ENCODE measurements at regions not wholly inside any gene's neighbourhood (a gene's known extent, or its start where the extent isn't known, plus 50 kb on each side); places are given as distances from the start of the nearest gene placed in this dataset.
"Not testable (repeated sequence)": the region's sequence is repeated elsewhere in the genome, so short reads cannot be mapped to it uniquely, and the experiment has no call there.

GRCh38 chr5:176747670-176748072 lies 62.7 kb upstream of the UNC5A start:
- Histone ChIP-seq H3K36me3 (no peaks in the 10 kb centered on the region), H3K27ac (no peak overlapping the region), H3K4me3 (no peak overlapping the region), H3K9me3 (no peaks in the 10 kb centered on the region), H3K27me3 (peaks cover 0 to 20% of the 10 kb centered on the region in 2 donors), H3K4me1 (peaks cover 0 to 9% (median 0%) of the 10 kb centered on the region in 4 donors)
- no peak for TF ChIP-seq CTCF (IDR thresholded peaks at IDR 0.05)
- no peak for TF ChIP-seq POLR2A (IDR thresholded peaks at IDR 0.05)
- peak in 1 of 3 donors; percentile 31 for DNase-seq

GRCh38 chr5:176748073-176748966 lies 62.0 kb upstream of the UNC5A start:
- Histone ChIP-seq H3K27me3 (peaks cover 0 to 13% of the 10 kb centered on the region in 2 donors), H3K36me3 (no peaks in the 10 kb centered on the region)
- no peak for TF ChIP-seq POLR2A (IDR thresholded peaks at IDR 0.05)
- TF ChIP-seq CTCF (IDR thresholded peaks at IDR 0.05) = no peak

GRCh38 chr5:176748967-176749935 lies 61.1 kb upstream of the UNC5A start:
- Histone ChIP-seq H3K4me1 (no peaks in the 10 kb centered on the region), H3K36me3 (no peaks in the 10 kb centered on the region), H3K4me3 (no peak overlapping the region), H3K27me3 (peaks cover 0 to 4% of the 10 kb centered on the region in 2 donors), H3K9me3 (no peaks in the 10 kb centered on the region), H3K27ac (no peak overlapping the region)
- TF ChIP-seq POLR2A (IDR thresholded peaks at IDR 0.05) (no peak), CTCF (IDR thresholded peaks at IDR 0.05) (no peak)
- peak in 2 of 3 donors; percentile 12 to 24 for DNase-seq

More at GRCh38 chr5:176748073-176748966, 62.0 kb upstream of the UNC5A start:
- no peak overlapping the region for H3K4me3 ChIP-seq
- peaks cover 0 to 6% (median 0%) of the 10 kb centered on the region in 4 donors for H3K4me1 ChIP-seq
- no peak overlapping the region for H3K27ac ChIP-seq
- DNase-seq = peak in 1 of 3 donors; percentile 38
- H3K9me3 ChIP-seq = no peaks in the 10 kb centered on the region

- H3K36me3 ChIP-seq = no peaks in the 10 kb centered on the region
- DNase-seq = no peak
- no peak overlapping the region for H3K27ac ChIP-seq
- TF ChIP-seq CTCF (IDR thresholded peaks at IDR 0.05) (no peak), POLR2A (IDR thresholded peaks at IDR 0.05) (no peak)
- no peaks in the 10 kb centered on the region for H3K27me3 ChIP-seq
- H3K9me3 ChIP-seq = no peaks in the 10 kb centered on the region
- no peaks in the 10 kb centered on the region for H3K4me1 ChIP-seq
- H3K4me3 ChIP-seq = no peak overlapping the region
These were observed 60.2 kb upstream of the UNC5A start for GRCh38 chr5:176750144-176750543.

GRCh38 chr5:176754376-176754973 lies 55.9 kb upstream of the UNC5A start:
- Histone ChIP-seq H3K36me3 (no peaks in the 10 kb centered on the region), H3K9me3 (no peaks in the 10 kb centered on the region), H3K4me3 (no peak overlapping the region), H3K27ac (no peak overlapping the region), H3K27me3 (no peaks in the 10 kb centered on the region), H3K4me1 (no peaks in the 10 kb centered on the region)
- DNase-seq = no peak
- TF ChIP-seq CTCF (IDR thresholded peaks at IDR 0.05) (no peak), POLR2A (IDR thresholded peaks at IDR 0.05) (no peak)

- H3K27ac ChIP-seq, H3K27me3 ChIP-seq, H3K4me3 ChIP-seq, H3K36me3 ChIP-seq, H3K9me3 ChIP-seq, H3K4me1 ChIP-seq: not testable (repeated sequence)
- peak in 1 of 3 donors; percentile 5 for DNase-seq
These were observed 54.8 kb upstream of the UNC5A start for GRCh38 chr5:176755593-176755992.

GRCh38 chr5:176757569-176757968 lies 52.8 kb upstream of the UNC5A start:
- not testable (repeated sequence) for H3K4me3 ChIP-seq, H3K4me1 ChIP-seq, DNase-seq, H3K36me3 ChIP-seq, H3K27ac ChIP-seq, H3K9me3 ChIP-seq, H3K27me3 ChIP-seq

All from Peyer's patch (tissue), 4 donors.